Adrenal gland (tissue), 9 donors: ENCODE measurements at regions not wholly inside any gene's neighbourhood (a gene's known extent, or its start where the extent isn't known, plus 50 kb on each side); places are given as distances from the start of the nearest gene placed in this dataset.

Experiments
- DNase-seq, 7 donors: peaks; one replicate each; pipeline ENCODE4 v3.0.0-alpha.2; 2019 to 2020
- H3K27ac ChIP-seq, 5 donors: fragments of 200-600 bp; sonication (generic) in 4 of 5; 1 replicate in 3 of 5; 2 replicates in 2 of 5; pipeline versions ENCODE4 v1.5.1 to v1.8.0; 2016 to 2020; ENCODE audit warnings: mild to moderate bottlenecking in 1 of 5
- H3K27me3 ChIP-seq: fragments of 200-600 bp; 2 replicates; pipeline ENCODE4 v1.8.0; 2021
- H3K36me3 ChIP-seq, 2 donors: fragments of 200-600 bp; replicated peaks in 1 of 2; 1 replicate in 1 of 2; 2 replicates in 1 of 2; pipeline versions ENCODE4 v1.5.1 to v1.8.0; 2018 to 2022
- H3K4me1 ChIP-seq, 2 donors: fragments of 200-600 bp; replicated peaks in 1 of 2; 1 replicate in 1 of 2; 2 replicates in 1 of 2; pipeline versions ENCODE4 v1.5.1 to v1.8.0; 2018 to 2021
- H3K4me3 ChIP-seq, 4 donors: fragments of 200-600 bp; sonication (generic) in 3 of 4; one replicate each; pipeline ENCODE4 v1.5.1; 2016 to 2018
- H3K9me3 ChIP-seq, 3 donors: fragments of 200-600 bp; sonication (generic) in 1 of 3; replicated peaks in 1 of 3; 1 replicate in 2 of 3; 2 replicates in 1 of 3; pipeline versions ENCODE4 v1.5.1 to v1.8.0; 2016 to 2021
- POLR2A ChIP-seq, 2 donors: fragments of 450-650 bp; IDR thresholded peaks; one replicate each; pipeline ENCODE4 v1.6.1; 2017; ENCODE audit warnings: antibody characterized with exemption in 2 of 2, mild to moderate bottlenecking in 2 of 2, moderate library complexity in 1 of 2
- WGBS, 4 donors: extraction: QIAGEN DNeasy Blood & Tissue Kit in 2 of 4; methylation state at CpG; one replicate each; pipeline versions ENCODE4 v1.1.5 to v1.1.7; 2013 to 2017; 5-methylcytosine and 5-hydroxymethylcytosine counted together
- intact Hi-C, 2 donors: fragments of 100-400 bp; cut with DNase I; formaldehyde crosslinking; loops; one replicate each; pipeline versions ENCODE4 v1.14.1 to v1.15.0; 2022 to 2023
- TF ChIP-seq, protein P1 (sequence below), 6 experiments: fragments of 450-650 bp in 4 of 6; fragments of 200-600 bp in 2 of 6; sonication (generic) in 1 of 6; IDR thresholded peaks; 1 replicate in 5 of 6; 2 replicates in 1 of 6; pipeline versions ENCODE4 v1.5.1 to v1.8.0; 2016 to 2021; ENCODE audit warnings: antibody characterized with exemption in 6 of 6, mild to moderate bottlenecking in 2 of 6, moderate library complexity in 1 of 6
- donor health status: healthy with polysubstance abuse.
- donor health status: Bipolar disorder and iron deficiency.
- donor health status: DM: yes; HTN: yes; CAD: no.
- donor health status: DM: no; HTN: no; CAD: no.
- donor health status: DM: no; HTN: no; CAD: no.

DNA sequence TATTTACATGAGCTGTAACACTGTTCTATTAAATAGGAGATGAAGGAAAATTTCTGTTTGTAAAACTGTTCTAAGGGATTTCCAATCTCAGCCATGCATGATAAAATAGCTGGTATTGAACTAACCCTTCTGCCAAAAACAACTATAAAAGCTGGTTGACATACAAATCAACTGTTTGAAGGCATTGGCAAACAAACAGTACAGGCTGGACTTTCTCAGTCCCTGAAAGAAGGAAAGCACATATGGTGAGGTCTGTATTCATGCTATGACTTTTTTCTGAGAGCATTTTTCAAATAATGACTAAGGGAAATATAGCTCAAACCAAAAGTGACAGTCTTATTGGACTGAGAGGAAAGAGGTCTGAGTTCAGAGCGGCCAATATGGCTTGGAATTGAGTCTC, 117.0 kb upstream of the CCDC54 start:
- H3K36me3 ChIP-seq: no peaks in the 10 kb centered on the region

DNA sequence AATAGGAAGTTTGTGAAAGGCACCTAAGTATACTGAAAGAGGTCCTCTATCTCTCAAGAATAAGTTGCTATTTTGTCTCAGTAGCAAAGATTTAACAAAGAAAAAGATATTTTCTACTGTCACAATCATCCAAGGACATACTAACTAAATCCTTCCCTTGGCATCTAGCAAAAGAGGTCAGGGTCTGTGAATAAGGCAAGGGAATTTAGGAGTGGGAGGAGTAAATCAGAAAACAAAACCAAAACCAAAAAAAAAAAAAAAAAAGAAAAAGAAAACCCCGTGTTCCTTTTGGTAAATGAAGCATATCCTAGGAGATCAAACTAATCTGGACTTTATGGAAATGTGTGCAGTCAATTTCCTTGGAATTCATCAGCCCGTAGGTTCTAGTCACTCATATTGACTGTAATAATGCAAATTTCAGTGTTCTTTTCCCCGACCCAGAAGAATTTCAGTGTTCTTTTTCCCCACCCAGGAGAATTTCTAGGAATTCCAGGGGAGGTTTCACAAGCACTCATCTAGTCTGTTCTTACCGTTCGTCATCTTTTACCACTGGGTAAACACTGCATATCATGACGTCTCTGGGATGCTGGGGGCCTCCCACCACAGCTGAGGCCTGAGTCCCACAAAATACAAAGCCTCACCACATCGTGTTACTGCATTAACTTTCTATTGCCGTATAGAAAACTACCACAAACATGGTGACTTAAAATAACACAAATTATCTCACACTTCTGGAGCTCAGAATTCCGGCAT, 113.8 kb upstream of the CCDC54 start:
- H3K9me3 ChIP-seq: no peaks in the 10 kb centered on the region
- peak overlapping the region; percentile 35 to 86 (median 67) for H3K27ac ChIP-seq
- H3K27me3 ChIP-seq: no peaks in the 10 kb centered on the region
- peak overlapping the region in 2 of 4 donors; percentile 1 to 42 for H3K4me3 ChIP-seq
- WGBS, 4 donors: 31 to 43% (median 36%) methylated on average over 9 of the region's 9 CpGs
- H3K4me1 ChIP-seq: peaks cover 10 to 15% of the 10 kb centered on the region in 2 donors
- intact Hi-C loops: no loop called here
- TF ChIP-seq, protein P1, sequence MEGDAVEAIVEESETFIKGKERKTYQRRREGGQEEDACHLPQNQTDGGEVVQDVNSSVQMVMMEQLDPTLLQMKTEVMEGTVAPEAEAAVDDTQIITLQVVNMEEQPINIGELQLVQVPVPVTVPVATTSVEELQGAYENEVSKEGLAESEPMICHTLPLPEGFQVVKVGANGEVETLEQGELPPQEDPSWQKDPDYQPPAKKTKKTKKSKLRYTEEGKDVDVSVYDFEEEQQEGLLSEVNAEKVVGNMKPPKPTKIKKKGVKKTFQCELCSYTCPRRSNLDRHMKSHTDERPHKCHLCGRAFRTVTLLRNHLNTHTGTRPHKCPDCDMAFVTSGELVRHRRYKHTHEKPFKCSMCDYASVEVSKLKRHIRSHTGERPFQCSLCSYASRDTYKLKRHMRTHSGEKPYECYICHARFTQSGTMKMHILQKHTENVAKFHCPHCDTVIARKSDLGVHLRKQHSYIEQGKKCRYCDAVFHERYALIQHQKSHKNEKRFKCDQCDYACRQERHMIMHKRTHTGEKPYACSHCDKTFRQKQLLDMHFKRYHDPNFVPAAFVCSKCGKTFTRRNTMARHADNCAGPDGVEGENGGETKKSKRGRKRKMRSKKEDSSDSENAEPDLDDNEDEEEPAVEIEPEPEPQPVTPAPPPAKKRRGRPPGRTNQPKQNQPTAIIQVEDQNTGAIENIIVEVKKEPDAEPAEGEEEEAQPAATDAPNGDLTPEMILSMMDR (IDR thresholded peaks at IDR 0.05): peak in 1 of 6 experiments; percentile 3
- TF ChIP-seq POLR2A (IDR thresholded peaks at IDR 0.05): no peak
- no peaks in the 10 kb centered on the region for H3K36me3 ChIP-seq
- DNase-seq: peak in 1 of 7 donors; percentile 4

More for the DNA sequence above, 117.0 kb upstream of the CCDC54 start:
- DNase-seq: no peak
- no peak overlapping the region for H3K27ac ChIP-seq
- 80 to 92% (median 85%) methylated on average over 1 of the region's 1 CpG for WGBS, 4 donors
- H3K27me3 ChIP-seq: no peaks in the 10 kb centered on the region
- intact Hi-C loops: no loop called here
- H3K9me3 ChIP-seq: no peaks in the 10 kb centered on the region
- no peak overlapping the region for H3K4me3 ChIP-seq
- TF ChIP-seq, protein P1 (IDR thresholded peaks at IDR 0.05): no peak
- no peak for TF ChIP-seq POLR2A (IDR thresholded peaks at IDR 0.05)
- H3K4me1 ChIP-seq: peaks cover 11 to 24% of the 10 kb centered on the region in 2 donors

DNA sequence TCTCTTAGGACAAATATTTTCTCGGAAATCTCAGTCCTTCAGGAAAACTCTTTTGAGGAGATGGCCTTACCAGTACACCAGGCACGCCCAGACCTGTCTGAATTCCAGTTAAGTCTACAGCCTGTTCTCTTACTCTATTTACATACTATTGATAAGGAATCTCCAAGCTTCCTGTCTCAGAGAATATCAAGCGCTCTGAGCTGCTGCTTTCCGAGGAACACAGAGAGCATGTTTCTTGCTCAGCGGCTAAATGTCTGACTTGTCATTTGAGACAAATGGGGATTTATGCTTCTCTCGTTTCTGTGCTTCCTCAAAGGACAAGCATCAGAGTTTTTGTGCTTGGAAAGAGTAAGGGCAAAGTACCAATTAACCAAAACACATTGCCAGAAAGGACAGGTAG, 112.4 kb upstream of the CCDC54 start:
- Histone ChIP-seq H3K4me1 (peaks cover 10 to 15% of the 10 kb centered on the region in 2 donors), H3K9me3 (no peaks in the 10 kb centered on the region), H3K27me3 (no peaks in the 10 kb centered on the region), H3K36me3 (no peaks in the 10 kb centered on the region), H3K4me3 (no peak overlapping the region), H3K27ac (no peak overlapping the region)
- DNase-seq: no peak
- whole genome bisulfite sequencing, 4 donors: 57 to 66% (median 61%) methylated on average over 6 of the region's 6 CpGs
- intact Hi-C loops: no loop called here
- TF ChIP-seq, protein P1 (IDR thresholded peaks at IDR 0.05): no peak
- no peak for TF ChIP-seq POLR2A (IDR thresholded peaks at IDR 0.05)

DNA sequence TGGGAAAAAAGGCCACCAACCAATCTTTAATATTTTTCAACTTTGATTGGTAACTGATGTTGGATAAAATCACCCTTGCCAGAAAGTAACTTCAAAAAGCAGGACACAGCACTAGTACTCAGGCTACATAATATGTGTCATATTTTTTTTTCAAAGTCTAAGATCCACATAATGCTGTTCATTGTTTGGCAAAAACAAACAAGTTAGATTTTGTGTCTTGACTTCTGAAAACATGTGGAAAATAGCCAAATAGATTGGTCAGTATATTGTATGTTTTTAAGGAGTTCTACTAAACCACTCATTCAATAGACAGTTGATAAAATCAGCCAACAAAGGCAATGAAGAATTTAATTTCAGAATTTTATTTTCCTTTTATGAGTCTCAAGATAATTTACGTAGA, 111.7 kb upstream of the CCDC54 start:
- intact Hi-C loops: no loop called here
- no peaks in the 10 kb centered on the region for H3K27me3 ChIP-seq
- no peaks in the 10 kb centered on the region for H3K36me3 ChIP-seq
- H3K4me3 ChIP-seq: no peak overlapping the region
- no peak for DNase-seq
- WGBS, 4 donors: 86 to 97% (median 95%) methylated on average over 1 of the region's 1 CpG
- H3K4me1 ChIP-seq: peaks cover 10 to 15% of the 10 kb centered on the region in 2 donors
- TF ChIP-seq POLR2A (IDR thresholded peaks at IDR 0.05): no peak
- TF ChIP-seq, protein P1 (IDR thresholded peaks at IDR 0.05): no peak
- H3K27ac ChIP-seq: no peak overlapping the region
- H3K9me3 ChIP-seq: no peaks in the 10 kb centered on the region
